ENCODE measurements at regions not wholly inside any gene's neighbourhood (a gene's known extent, or its start where the extent isn't known, plus 50 kb on each side); places are given as distances from the start of the nearest gene placed in this dataset.
"Not testable (repeated sequence)": the region's sequence is repeated elsewhere in the genome, so short reads cannot be mapped to it uniquely, and the experiment has no call there.

DNA sequence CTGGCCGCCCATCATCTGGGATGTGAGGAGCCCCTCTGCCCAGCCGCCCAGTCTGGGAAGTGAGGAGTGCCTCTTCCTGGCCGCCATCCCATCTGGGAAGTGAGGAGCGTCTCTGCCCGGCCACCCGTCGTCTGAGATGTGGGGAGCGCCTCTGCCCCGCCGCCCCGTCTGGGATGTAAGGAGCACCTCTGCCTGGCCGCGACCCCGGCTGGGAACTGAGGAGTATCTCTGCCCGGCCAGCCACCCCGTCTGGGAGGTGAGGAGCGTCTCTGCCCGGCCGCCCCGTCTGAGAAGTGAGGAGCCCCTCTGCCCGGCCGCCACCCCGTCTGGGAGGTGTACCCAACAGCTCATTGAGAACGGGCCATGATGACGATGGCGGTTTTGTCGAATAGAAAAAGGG is 211.4 kb downstream of the ANAPC1 start:
- H3K18ac ChIP-seq (ENCODE audit: low read length); H3K36me3 ChIP-seq (replicated peaks in 1 of 2; ENCODE audit: control insufficient read depth in 2 of 2, insufficient read depth in 2 of 2, low read length in 2 of 2); H3K27me3 ChIP-seq (ENCODE audit: control insufficient read depth in 3 of 3, insufficient read depth in 3 of 3, low read depth in 1 of 3, low read length in 3 of 3); H3K27ac ChIP-seq (replicated peaks; ENCODE audit: low read length); H2BK15ac ChIP-seq (ENCODE audit: low read length); H2BK120ac ChIP-seq (ENCODE audit: low read depth, low read length); H3K4me2 ChIP-seq (ENCODE audit: insufficient read depth, low read length, poor library complexity, severe bottlenecking); H3K4ac ChIP-seq (ENCODE audit: low read length); H3K23ac ChIP-seq (ENCODE audit: low read depth, low read length, poor library complexity); H3K4me3 ChIP-seq (ENCODE audit: low read length in 2 of 2); H3K14ac ChIP-seq (ENCODE audit: low read length); DNase-seq (ENCODE audit: low spot score); H4K91ac ChIP-seq (ENCODE audit: low read depth, low read length, poor library complexity); H2BK5ac ChIP-seq (ENCODE audit: low read length); H3K79me1 ChIP-seq (ENCODE audit: low read depth, low read length); H2BK12ac ChIP-seq (ENCODE audit: low read length); H3K9ac ChIP-seq (ENCODE audit: low read depth, low read length, poor library complexity); H2AFZ ChIP-seq (ENCODE audit: low read length); H2AK5ac ChIP-seq (ENCODE audit: low read depth, low read length); H4K8ac ChIP-seq (ENCODE audit: low read depth, low read length): not testable (repeated sequence)
- Histone ChIP-seq H3K9me3 (replicated peaks in 1 of 2; ENCODE audit: control insufficient read depth in 2 of 2, insufficient read depth in 1 of 2, low read depth in 1 of 2, low read length in 2 of 2) (peaks cover 17 to 22% of the 10 kb centered on the region in 2 donors), H3K4me1 (ENCODE audit: control insufficient read depth in 2 of 2, insufficient read depth in 1 of 2, low read depth in 1 of 2, low read length in 2 of 2) (peaks cover 0 to 25% of the 10 kb centered on the region in 2 donors)
- no CpG with 5 or more reads among the region's 27 CpGs for WGBS, 2 donors (ENCODE audit: extremely low coverage in 2 of 2, insufficient read length in 2 of 2, insufficient replicate concordance in 1 of 2)

DNA sequence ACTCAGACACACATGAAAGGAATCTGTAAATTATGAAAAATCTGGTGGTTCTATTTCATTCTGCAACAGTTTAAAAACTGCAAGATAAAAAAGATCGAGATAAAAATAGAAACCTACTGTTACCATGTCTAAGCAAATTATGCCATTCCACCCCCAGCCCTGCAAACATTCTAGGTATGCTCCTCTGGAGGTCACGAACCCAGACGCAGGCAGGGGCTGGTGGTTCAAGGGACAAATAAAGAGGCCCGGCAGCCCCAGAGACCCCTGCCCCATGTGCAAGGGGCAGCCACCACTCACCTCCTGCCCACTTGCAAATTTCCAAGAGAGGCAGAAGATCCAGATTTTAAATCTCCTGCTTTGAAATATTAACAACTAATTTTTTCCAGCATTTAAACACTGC is 210.5 kb downstream of the ANAPC1 start:
- Histone ChIP-seq H2BK15ac (ENCODE audit: low read length) (no peak overlapping the region), H3K18ac (ENCODE audit: low read length) (no peak overlapping the region), H3K9me3 (replicated peaks in 1 of 2; ENCODE audit: control insufficient read depth in 2 of 2, insufficient read depth in 1 of 2, low read depth in 1 of 2, low read length in 2 of 2) (peaks cover 9 to 13% of the 10 kb centered on the region in 2 donors), H3K14ac (ENCODE audit: low read length) (no peak overlapping the region), H3K4me2 (ENCODE audit: insufficient read depth, low read length, poor library complexity, severe bottlenecking) (no peak overlapping the region), H3K4me1 (ENCODE audit: control insufficient read depth in 2 of 2, insufficient read depth in 1 of 2, low read depth in 1 of 2, low read length in 2 of 2) (peaks cover 0 to 32% of the 10 kb centered on the region in 2 donors), H2AK5ac (ENCODE audit: low read depth, low read length) (no peak overlapping the region), H2AFZ (ENCODE audit: low read length) (no peak overlapping the region), H4K91ac (ENCODE audit: low read depth, low read length, poor library complexity) (no peak overlapping the region), H3K36me3 (replicated peaks in 1 of 2; ENCODE audit: control insufficient read depth in 2 of 2, insufficient read depth in 2 of 2, low read length in 2 of 2) (no peaks in the 10 kb centered on the region), H3K27me3 (ENCODE audit: control insufficient read depth in 3 of 3, insufficient read depth in 3 of 3, low read depth in 1 of 3, low read length in 3 of 3) (no peaks in the 10 kb centered on the region), H2BK5ac (ENCODE audit: low read length) (no peak overlapping the region), H3K9ac (ENCODE audit: low read depth, low read length, poor library complexity) (no peak overlapping the region), H3K4me3 (ENCODE audit: low read length in 2 of 2) (no peak overlapping the region), H4K8ac (ENCODE audit: low read depth, low read length) (no peak overlapping the region), H2BK12ac (ENCODE audit: low read length) (no peak overlapping the region), H3K79me1 (ENCODE audit: low read depth, low read length) (no peaks in the 10 kb centered on the region), H2BK120ac (ENCODE audit: low read depth, low read length) (no peak overlapping the region), H3K4ac (ENCODE audit: low read length) (no peak overlapping the region), H3K23ac (ENCODE audit: low read depth, low read length, poor library complexity) (no peak overlapping the region), H3K27ac (replicated peaks; ENCODE audit: low read length) (no peak overlapping the region)
- no peak for DNase-seq (ENCODE audit: low spot score)
- WGBS, 2 donors (ENCODE audit: extremely low coverage in 2 of 2, insufficient read length in 2 of 2, insufficient replicate concordance in 1 of 2), result no CpG with 5 or more reads among the region's 4 CpGs

DNA sequence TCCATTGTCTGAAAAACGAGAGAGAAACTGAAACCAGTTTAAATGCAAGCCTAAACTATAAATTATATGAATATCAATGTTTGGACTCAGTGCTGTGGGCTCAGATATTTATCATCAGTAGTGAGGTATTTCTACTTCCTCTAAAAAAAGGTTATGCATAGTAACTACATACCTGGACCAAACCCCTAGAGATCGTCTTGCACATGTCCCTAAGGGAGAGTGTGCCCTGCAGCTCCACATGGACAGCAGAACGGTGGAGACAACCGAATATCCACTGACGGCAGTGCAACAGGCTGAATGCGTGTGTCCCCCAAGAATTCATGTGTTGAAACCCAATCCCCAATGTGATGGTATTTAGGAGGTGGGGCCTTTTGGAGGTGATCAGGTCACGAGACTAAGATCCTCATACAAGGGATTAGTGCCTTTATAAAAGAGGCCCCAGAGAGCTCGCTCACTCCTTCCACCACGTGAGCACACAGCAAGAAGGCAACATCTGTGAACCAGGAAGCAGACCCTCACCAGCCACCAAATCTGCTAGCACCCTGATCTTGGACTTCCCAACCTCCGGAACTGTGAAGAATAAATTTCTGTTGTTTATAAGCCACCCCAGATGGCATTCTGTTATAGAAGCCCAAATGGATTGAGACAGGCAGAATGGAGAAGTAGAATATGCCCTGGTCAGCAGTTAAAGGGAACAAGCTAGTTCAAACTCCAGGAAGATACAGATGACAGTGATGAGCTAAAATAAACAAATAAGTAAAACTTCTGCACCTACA is 208.4 kb downstream of the ANAPC1 start:
- no peak for DNase-seq (ENCODE audit: low spot score)
- Histone ChIP-seq H3K23ac (ENCODE audit: low read depth, low read length, poor library complexity) (no peak overlapping the region), H3K9me3 (replicated peaks in 1 of 2; ENCODE audit: control insufficient read depth in 2 of 2, insufficient read depth in 1 of 2, low read depth in 1 of 2, low read length in 2 of 2) (peaks cover 4 to 5% of the 10 kb centered on the region in 2 donors), H3K36me3 (replicated peaks in 1 of 2; ENCODE audit: control insufficient read depth in 2 of 2, insufficient read depth in 2 of 2, low read length in 2 of 2) (no peaks in the 10 kb centered on the region), H3K4me2 (ENCODE audit: insufficient read depth, low read length, poor library complexity, severe bottlenecking) (no peak overlapping the region), H3K14ac (ENCODE audit: low read length) (no peak overlapping the region), H3K4me3 (ENCODE audit: low read length in 2 of 2) (no peak overlapping the region), H3K9ac (ENCODE audit: low read depth, low read length, poor library complexity) (no peak overlapping the region), H2AK5ac (ENCODE audit: low read depth, low read length) (no peak overlapping the region), H3K27me3 (ENCODE audit: control insufficient read depth in 3 of 3, insufficient read depth in 3 of 3, low read depth in 1 of 3, low read length in 3 of 3) (no peaks in the 10 kb centered on the region), H2AFZ (ENCODE audit: low read length) (no peak overlapping the region), H2BK15ac (ENCODE audit: low read length) (no peak overlapping the region), H4K8ac (ENCODE audit: low read depth, low read length) (no peak overlapping the region), H3K4ac (ENCODE audit: low read length) (no peak overlapping the region), H2BK120ac (ENCODE audit: low read depth, low read length) (no peak overlapping the region), H3K27ac (replicated peaks; ENCODE audit: low read length) (no peak overlapping the region), H3K79me1 (ENCODE audit: low read depth, low read length) (no peaks in the 10 kb centered on the region), H2BK5ac (ENCODE audit: low read length) (no peak overlapping the region), H2BK12ac (ENCODE audit: low read length) (no peak overlapping the region), H3K4me1 (ENCODE audit: control insufficient read depth in 2 of 2, insufficient read depth in 1 of 2, low read depth in 1 of 2, low read length in 2 of 2) (peaks cover 0 to 32% of the 10 kb centered on the region in 2 donors), H3K18ac (ENCODE audit: low read length) (no peak overlapping the region), H4K91ac (ENCODE audit: low read depth, low read length, poor library complexity) (no peak overlapping the region)
- no CpG with 5 or more reads among the region's 10 CpGs for WGBS, 2 donors (ENCODE audit: extremely low coverage in 2 of 2, insufficient read length in 2 of 2, insufficient replicate concordance in 1 of 2)

DNA sequence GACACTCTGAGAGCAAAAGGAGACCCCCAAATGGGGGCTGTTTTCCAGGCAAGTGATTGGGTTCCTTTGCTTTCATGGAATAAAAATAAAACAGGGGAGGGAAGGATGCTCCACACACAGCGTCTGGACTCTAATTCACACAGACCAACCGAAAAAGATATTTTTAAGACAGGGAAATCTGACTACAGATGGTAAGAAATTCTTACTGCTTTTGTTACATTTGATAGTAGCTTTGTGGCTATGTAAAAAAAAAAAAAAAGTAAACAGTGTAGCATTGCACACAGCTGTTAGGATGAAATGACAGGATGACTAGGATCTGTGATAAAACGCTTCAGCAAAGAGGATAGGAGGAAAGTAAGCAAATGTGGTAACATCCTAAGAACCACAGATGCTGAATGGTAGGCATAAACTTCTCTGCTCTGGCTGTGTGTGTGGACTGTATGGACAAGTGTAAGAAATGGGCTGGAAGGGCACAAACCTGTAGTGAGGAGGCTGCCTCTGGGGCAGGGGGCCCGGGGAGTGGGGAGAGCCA is 207.6 kb downstream of the ANAPC1 start:
- Histone ChIP-seq H3K14ac (ENCODE audit: low read length) (no peak overlapping the region), H3K4me2 (ENCODE audit: insufficient read depth, low read length, poor library complexity, severe bottlenecking) (no peak overlapping the region), H3K4ac (ENCODE audit: low read length) (no peak overlapping the region), H3K9ac (ENCODE audit: low read depth, low read length, poor library complexity) (no peak overlapping the region), H2AFZ (ENCODE audit: low read length) (no peak overlapping the region), H4K91ac (ENCODE audit: low read depth, low read length, poor library complexity) (no peak overlapping the region), H2BK5ac (ENCODE audit: low read length) (no peak overlapping the region), H3K4me1 (ENCODE audit: control insufficient read depth in 2 of 2, insufficient read depth in 1 of 2, low read depth in 1 of 2, low read length in 2 of 2) (peaks cover 0 to 25% of the 10 kb centered on the region in 2 donors), H3K27me3 (ENCODE audit: control insufficient read depth in 3 of 3, insufficient read depth in 3 of 3, low read depth in 1 of 3, low read length in 3 of 3) (no peaks in the 10 kb centered on the region), H3K18ac (ENCODE audit: low read length) (no peak overlapping the region), H2BK15ac (ENCODE audit: low read length) (no peak overlapping the region), H2AK5ac (ENCODE audit: low read depth, low read length) (no peak overlapping the region), H3K9me3 (replicated peaks in 1 of 2; ENCODE audit: control insufficient read depth in 2 of 2, insufficient read depth in 1 of 2, low read depth in 1 of 2, low read length in 2 of 2) (peaks cover 4% of the 10 kb centered on the region in 2 donors), H3K79me1 (ENCODE audit: low read depth, low read length) (no peaks in the 10 kb centered on the region), H2BK120ac (ENCODE audit: low read depth, low read length) (no peak overlapping the region), H4K8ac (ENCODE audit: low read depth, low read length) (no peak overlapping the region), H3K36me3 (replicated peaks in 1 of 2; ENCODE audit: control insufficient read depth in 2 of 2, insufficient read depth in 2 of 2, low read length in 2 of 2) (no peaks in the 10 kb centered on the region), H3K27ac (replicated peaks; ENCODE audit: low read length) (no peak overlapping the region), H3K4me3 (ENCODE audit: low read length in 2 of 2) (no peak overlapping the region), H3K23ac (ENCODE audit: low read depth, low read length, poor library complexity) (no peak overlapping the region), H2BK12ac (ENCODE audit: low read length) (no peak overlapping the region)
- DNase-seq (ENCODE audit: low spot score), result no peak
- WGBS, 2 donors (ENCODE audit: extremely low coverage in 2 of 2, insufficient read length in 2 of 2, insufficient replicate concordance in 1 of 2), result no CpG with 5 or more reads among the region's 4 CpGs

Data from neuronal stem cell (in vitro differentiated cells).